Erythroblast (primary cell): ENCODE measurements at regions not wholly inside any gene's neighbourhood (a gene's known extent, or its start where the extent isn't known, plus 50 kb on each side); places are given as distances from the start of the nearest gene placed in this dataset.

ENCODE experiments used
- GATA1 ChIP-seq: IDR thresholded peaks from 2 replicates; pipeline ENCODE4 v1.6.1; 2011; ENCODE audit warnings: low read depth, mild to moderate bottlenecking, control low read depth, low read length, moderate library complexity
- POLR2A ChIP-seq: IDR thresholded peaks from 2 replicates; pipeline ENCODE4 v1.6.1; 2011; ENCODE audit warnings: mild to moderate bottlenecking, low read length

DNA sequence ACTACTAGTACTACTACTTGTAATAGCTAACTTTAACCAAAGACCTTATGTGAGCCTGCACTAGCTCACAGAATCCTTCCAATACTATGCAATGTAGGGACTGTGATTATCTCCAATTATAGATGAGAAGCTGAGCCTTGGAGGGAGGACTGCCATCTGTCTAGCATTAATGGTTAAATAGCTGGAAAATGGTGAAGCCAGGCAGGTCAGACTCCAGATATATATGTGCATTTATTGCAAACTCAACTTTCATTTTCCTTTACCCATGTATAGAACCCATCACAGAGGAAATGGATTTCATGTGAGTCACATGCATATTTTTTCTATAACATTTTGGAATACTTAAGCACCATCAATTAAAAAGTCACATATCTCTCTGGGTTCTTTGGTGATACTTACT, 229.9 kb downstream of the BCAS1 start:
- TF ChIP-seq POLR2A (no peak), GATA1 (no peak)
